Spleen (tissue), 7 donors: ENCODE measurements at regions not wholly inside any gene's neighbourhood (a gene's known extent, or its start where the extent isn't known, plus 50 kb on each side); places are given as distances from the start of the nearest gene placed in this dataset.

Experiments
- CTCF ChIP-seq, 11 experiments: fragments of 200-600 bp in 7 of 11; fragments of 450-650 bp in 4 of 11; sonication (generic) in 4 of 11; IDR thresholded peaks in 8 of 11; conservative IDR thresholded peaks in 3 of 11; 1 replicate in 7 of 11; 2 replicates in 4 of 11; pipeline versions ENCODE4 v1.4.0 to v1.8.0; 2016 to 2021; ENCODE audit warnings: antibody characterized with exemption in 11 of 11, inconsistent platforms in 4 of 11, mild to moderate bottlenecking in 1 of 11
- POLR2A ChIP-seq, 3 donors: fragments of 450-650 bp; IDR thresholded peaks; one replicate each; pipeline ENCODE4 v1.5.1; 2017; ENCODE audit warnings: antibody characterized with exemption in 3 of 3, mild to moderate bottlenecking in 1 of 3
- donor health status: DM: no; HTN: no; CAD: no; lungs with moderate emphysema.
- donor health status: DM: no; HTN: no; CAD: no.
- donor health status: DM: no; HTN: no; CAD: no.

GRCh38 chr16:64061621-64062020, 1060.2 kb downstream of the CDH11 start:
- TF ChIP-seq CTCF (IDR thresholded peaks at IDR 0.05 in 8 of 11, conservative IDR thresholded peaks at IDR 0.05 in 3 of 11) (no peak), POLR2A (IDR thresholded peaks at IDR 0.05) (no peak)
